GM21576 (cell line): ENCODE measurements at regions not wholly inside any gene's neighbourhood (a gene's known extent, or its start where the extent isn't known, plus 50 kb on each side); places are given as distances from the start of the nearest gene placed in this dataset.
"Not testable (repeated sequence)": the region's sequence is repeated elsewhere in the genome, so short reads cannot be mapped to it uniquely, and the experiment has no call there.

Experiments
- ATAC-seq: cut with Tn5 transposase; IDR thresholded peaks from one replicate; pipeline ENCODE4 v1.9.1; 2021; ENCODE audit warnings: mild to moderate bottlenecking, moderate library complexity; ENCODE audit not compliant: unreplicated experiment

- ATAC-seq, result no peak
Measured at GRCh38 chr15:66959875-66960274, 105.5 kb upstream of the SMAD3 start.

GRCh38 chr15:66960519-66960918 is 104.9 kb upstream of the SMAD3 start:
- ATAC-seq, result no peak

GRCh38 chr15:66961407-66961884 is 104.0 kb upstream of the SMAD3 start:
- no peak for ATAC-seq

GRCh38 chr15:66961901-66962300 is 103.5 kb upstream of the SMAD3 start:
- ATAC-seq, result no peak

- no peak for ATAC-seq
Measured at GRCh38 chr15:66962522-66962921, 102.9 kb upstream of the SMAD3 start.

GRCh38 chr15:66963084-66963483 is 102.3 kb upstream of the SMAD3 start:
- no peak for ATAC-seq

- ATAC-seq, result no peak
Measured at GRCh38 chr15:66963710-66964109, 101.7 kb upstream of the SMAD3 start.

- ATAC-seq, result no peak
Measured at GRCh38 chr15:66964111-66964738, 101.2 kb upstream of the SMAD3 start.

GRCh38 chr15:66964791-66965190 is 100.6 kb upstream of the SMAD3 start:
- ATAC-seq, result no peak

- ATAC-seq, result no peak
Measured at GRCh38 chr15:66965201-66965900, 100.1 kb upstream of the SMAD3 start.

GRCh38 chr15:66966256-66966655 is 99.1 kb upstream of the SMAD3 start:
- no peak for ATAC-seq

- no peak for ATAC-seq
Measured at GRCh38 chr15:66968806-66969596, 96.4 kb upstream of the SMAD3 start.

- ATAC-seq, result not testable (repeated sequence)
Measured at GRCh38 chr15:66974131-66974530, 91.3 kb upstream of the SMAD3 start.

- not testable (repeated sequence) for ATAC-seq
Measured at GRCh38 chr15:66976106-66976640, 89.2 kb upstream of the SMAD3 start.

GRCh38 chr15:66980326-66980725 is 85.1 kb upstream of the SMAD3 start:
- ATAC-seq, result not testable (repeated sequence)

- ATAC-seq, result no peak
Measured at GRCh38 chr15:66981771-66982170, 83.6 kb upstream of the SMAD3 start.

- no peak for ATAC-seq
Measured at GRCh38 chr15:66982250-66982649, 83.2 kb upstream of the SMAD3 start.

GRCh38 chr15:66982816-66983215 is 82.6 kb upstream of the SMAD3 start:
- no peak for ATAC-seq

- ATAC-seq, result no peak
Measured at GRCh38 chr15:66985653-66986052, 79.7 kb upstream of the SMAD3 start.

GRCh38 chr15:66986951-66987350 is 78.5 kb upstream of the SMAD3 start:
- ATAC-seq, result no peak

GRCh38 chr15:66993090-66993489 is 72.3 kb upstream of the SMAD3 start:
- ATAC-seq, result no peak
